Activated T-helper 17 cell treated with anti-CD3 and anti-CD28 coated beads, Interleukin-2, amount 50 U/mL, for 72 hours (primary cell): ENCODE measurements at regions not wholly inside any gene's neighbourhood (a gene's known extent, or its start where the extent isn't known, plus 50 kb on each side); places are given as distances from the start of the nearest gene placed in this dataset.
A peak's percentile ranks its signal among the peaks of the same experiment; 100 is the strongest.
"Not testable (repeated sequence)": the region's sequence is repeated elsewhere in the genome, so short reads cannot be mapped to it uniquely, and the experiment has no call there.

Source experiments
- ATAC-seq: fragments of 150-1000 bp; cut with Tn5 transposase; replicated peaks from 2 replicates; pipeline ENCODE4 v1.10.0; 2021; ENCODE audit warnings: mild to moderate bottlenecking, moderate library complexity
- H3K27ac Mint-ChIP-seq: one replicate; pipeline ENCODE4 v1.8.0; 2022; ENCODE audit warnings: mixed read lengths
- H3K27me3 Mint-ChIP-seq: one replicate; pipeline ENCODE4 v1.8.0; 2022; ENCODE audit warnings: mixed read lengths
- H3K36me3 Mint-ChIP-seq: one replicate; pipeline ENCODE4 v1.8.0; 2022; ENCODE audit warnings: low read depth, mild to moderate bottlenecking, mixed read lengths
- H3K4me1 Mint-ChIP-seq: one replicate; pipeline ENCODE4 v1.8.0; 2022; ENCODE audit warnings: mixed read lengths
- H3K4me3 Mint-ChIP-seq: one replicate; pipeline ENCODE4 v1.8.0; 2022; ENCODE audit warnings: mild to moderate bottlenecking, mixed read lengths
- H3K9me3 Mint-ChIP-seq: one replicate; pipeline ENCODE4 v1.8.0; 2022; ENCODE audit warnings: mixed read lengths

DNA sequence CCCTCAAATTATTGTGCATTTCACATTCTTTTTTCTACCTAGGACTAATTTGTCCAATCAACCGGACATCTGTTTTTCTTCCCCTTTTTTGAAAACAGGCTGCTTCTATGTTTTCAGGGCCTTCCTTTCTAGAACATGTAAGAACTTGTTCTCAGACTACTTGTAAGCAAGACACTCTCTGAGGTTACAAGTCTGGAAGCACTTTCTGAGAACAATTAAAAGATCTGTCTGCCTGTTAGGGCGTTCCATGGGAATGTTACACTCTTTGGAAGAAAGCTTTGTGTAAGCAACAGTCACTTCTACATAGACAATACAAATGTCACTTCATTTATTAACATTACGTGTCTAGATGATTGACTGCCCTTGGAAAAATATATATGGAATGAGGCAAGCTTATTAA lies 50.9 kb upstream of the HSPB3 start:
- H3K27ac Mint-ChIP-seq = no peak overlapping the region
- peaks cover 11% of the 10 kb centered on the region for H3K27me3 Mint-ChIP-seq
- no peak overlapping the region for H3K4me3 Mint-ChIP-seq
- H3K4me1 Mint-ChIP-seq = no peaks in the 10 kb centered on the region
- no peaks in the 10 kb centered on the region for H3K36me3 Mint-ChIP-seq
- ATAC-seq = no peak
- H3K9me3 Mint-ChIP-seq = no peaks in the 10 kb centered on the region

DNA sequence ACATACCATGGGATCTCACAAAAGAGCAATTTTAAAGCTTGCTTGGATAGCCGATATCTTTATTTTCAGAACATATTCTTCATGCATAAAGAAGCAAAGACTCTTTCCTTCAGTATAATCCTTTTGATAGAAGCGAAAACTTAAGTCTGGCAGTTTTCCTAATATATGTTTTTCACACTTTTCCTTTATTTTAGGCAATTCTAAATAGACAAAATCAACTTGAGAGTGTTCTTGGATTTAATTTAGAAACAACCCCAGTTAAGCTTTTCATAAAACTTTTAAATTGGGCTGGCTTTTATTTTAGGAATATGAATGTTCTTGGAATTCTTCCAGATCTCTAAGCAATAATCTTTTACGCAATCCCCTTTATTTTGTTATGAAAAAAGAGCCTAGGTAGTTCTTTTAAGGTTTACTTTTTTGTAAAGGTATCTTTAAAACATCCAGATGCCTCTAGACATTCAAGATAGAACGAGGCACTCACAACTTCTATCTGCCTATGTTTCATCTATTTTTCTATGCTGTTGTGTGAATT lies 51.5 kb upstream of the HSPB3 start:
- Mint-ChIP-seq H3K27ac (no peak overlapping the region), H3K27me3 (peaks cover 11% of the 10 kb centered on the region), H3K4me1 (no peaks in the 10 kb centered on the region), H3K4me3 (no peak overlapping the region), H3K36me3 (no peaks in the 10 kb centered on the region), H3K9me3 (peaks cover 3% of the 10 kb centered on the region)
- ATAC-seq = no peak

DNA sequence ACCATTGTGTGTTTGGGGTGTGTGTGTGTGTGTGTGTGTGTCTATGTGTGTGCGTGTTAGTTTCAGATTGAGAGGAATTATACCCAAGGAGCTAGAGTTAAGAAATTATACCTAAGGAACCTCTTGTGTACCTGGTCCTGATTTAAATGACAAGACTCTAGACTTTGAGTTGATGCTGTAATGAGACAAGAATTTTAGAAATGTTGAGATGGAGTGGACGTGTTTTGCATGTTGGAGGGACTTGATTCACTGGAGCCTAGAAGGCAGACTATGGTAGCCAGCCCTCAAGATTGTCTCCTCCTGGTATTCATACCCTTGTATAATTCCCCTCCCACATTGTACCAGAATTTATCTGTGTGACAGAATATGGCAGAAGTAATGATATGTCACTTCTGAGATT lies 52.4 kb upstream of the HSPB3 start:
- H3K9me3 Mint-ChIP-seq = peaks cover 3% of the 10 kb centered on the region
- no peak overlapping the region for H3K27ac Mint-ChIP-seq
- no peak overlapping the region for H3K4me3 Mint-ChIP-seq
- no peaks in the 10 kb centered on the region for H3K4me1 Mint-ChIP-seq
- ATAC-seq = no peak
- peaks cover 11% of the 10 kb centered on the region for H3K27me3 Mint-ChIP-seq
- H3K36me3 Mint-ChIP-seq = no peaks in the 10 kb centered on the region

DNA sequence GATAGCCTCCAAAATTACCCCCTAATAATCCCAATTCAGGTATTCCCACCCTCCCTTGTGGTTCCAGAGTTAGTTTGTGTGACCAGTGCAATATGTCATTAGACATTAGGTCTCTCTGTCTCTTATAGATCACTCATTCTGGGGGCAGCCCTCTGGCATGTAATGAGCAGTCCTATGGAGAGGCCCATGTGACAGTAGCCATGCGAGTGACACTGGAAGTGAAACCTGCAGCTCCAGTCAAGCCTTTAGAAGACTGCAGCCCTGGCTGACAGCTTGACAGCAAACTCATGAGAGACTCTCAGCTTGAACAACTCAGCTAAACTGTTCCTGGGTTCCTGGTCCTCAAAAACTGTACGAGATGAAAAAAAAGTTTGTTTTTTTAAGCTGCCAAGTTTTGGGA lies 54.0 kb upstream of the HSPB3 start:
- no peaks in the 10 kb centered on the region for H3K36me3 Mint-ChIP-seq
- ATAC-seq = no peak
- peaks cover 3% of the 10 kb centered on the region for H3K9me3 Mint-ChIP-seq
- H3K4me1 Mint-ChIP-seq = no peaks in the 10 kb centered on the region
- no peak overlapping the region for H3K4me3 Mint-ChIP-seq
- H3K27ac Mint-ChIP-seq = no peak overlapping the region
- H3K27me3 Mint-ChIP-seq = peaks cover 11% of the 10 kb centered on the region

DNA sequence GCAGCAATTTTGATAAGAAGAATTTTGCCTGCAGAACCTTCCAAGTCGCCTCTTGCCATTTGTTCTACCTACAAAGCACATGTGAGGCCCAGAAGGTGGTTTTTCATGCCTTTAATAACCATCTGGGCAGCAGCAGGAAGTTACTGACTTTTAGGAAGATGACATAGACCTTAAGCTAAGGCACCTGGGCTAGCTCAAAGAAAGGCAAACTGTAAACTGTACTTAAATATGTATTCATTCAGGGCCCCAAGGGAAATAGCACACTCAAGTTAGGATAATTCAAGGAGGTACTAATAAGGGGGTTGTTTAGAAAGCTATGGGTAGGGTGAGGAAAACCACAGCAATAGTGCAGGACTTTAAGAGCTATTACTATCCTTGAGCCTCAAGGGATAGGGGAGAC lies 57.3 kb upstream of the HSPB3 start:
- no peak for ATAC-seq
- H3K27ac Mint-ChIP-seq = no peak overlapping the region
- no peaks in the 10 kb centered on the region for H3K4me1 Mint-ChIP-seq
- H3K27me3 Mint-ChIP-seq = peaks cover 2% of the 10 kb centered on the region
- H3K9me3 Mint-ChIP-seq = peaks cover 3% of the 10 kb centered on the region
- no peak overlapping the region for H3K4me3 Mint-ChIP-seq
- H3K36me3 Mint-ChIP-seq = no peaks in the 10 kb centered on the region

DNA sequence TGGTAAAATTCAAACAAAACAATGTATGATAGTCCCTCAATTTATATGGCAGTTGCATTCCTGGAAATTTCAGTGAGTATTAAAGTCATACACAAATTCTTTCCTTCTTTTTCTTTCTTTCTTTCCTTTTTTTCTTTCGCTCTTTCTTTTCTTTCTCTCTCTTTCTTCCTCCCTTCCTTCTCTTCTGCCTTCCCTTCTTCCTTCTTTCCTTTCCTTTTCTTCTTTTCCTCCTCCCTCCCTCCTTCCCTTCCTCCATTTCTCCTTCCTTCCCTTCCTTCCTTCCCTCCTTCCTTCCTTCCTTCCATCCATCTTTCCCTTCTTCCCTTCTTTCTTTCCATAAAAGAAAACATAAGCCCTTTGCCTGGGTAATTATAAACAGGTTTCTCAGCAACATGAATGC lies 58.1 kb upstream of the HSPB3 start:
- Mint-ChIP-seq H3K4me1 (no peaks in the 10 kb centered on the region), H3K4me3 (no peak overlapping the region), H3K36me3 (no peaks in the 10 kb centered on the region), H3K27me3 (peaks cover 2% of the 10 kb centered on the region), H3K9me3 (peaks cover 3% of the 10 kb centered on the region), H3K27ac (no peak overlapping the region)
- ATAC-seq = no peak

DNA sequence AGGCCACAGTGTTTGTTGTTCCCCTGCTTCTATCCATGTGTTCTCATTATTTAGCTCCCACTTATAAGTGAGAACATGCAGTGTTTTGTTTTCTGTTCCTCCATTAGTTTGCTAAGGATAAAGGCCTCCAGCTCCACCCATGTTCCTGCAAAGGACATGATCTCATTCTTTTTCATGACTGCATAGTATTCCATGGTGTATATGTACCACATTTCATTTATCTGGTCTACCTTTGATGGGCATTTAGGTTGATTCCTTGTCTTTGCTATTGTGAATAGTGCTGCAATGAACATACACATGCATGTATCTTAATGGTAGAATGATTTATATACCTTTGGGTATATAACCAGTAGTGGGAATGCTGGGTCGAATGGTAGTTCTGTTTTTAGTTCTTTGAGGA lies 62.5 kb upstream of the HSPB3 start:
- H3K27ac Mint-ChIP-seq, H3K4me1 Mint-ChIP-seq, ATAC-seq, H3K9me3 Mint-ChIP-seq, H3K36me3 Mint-ChIP-seq, H3K27me3 Mint-ChIP-seq, H3K4me3 Mint-ChIP-seq: not testable (repeated sequence)

DNA sequence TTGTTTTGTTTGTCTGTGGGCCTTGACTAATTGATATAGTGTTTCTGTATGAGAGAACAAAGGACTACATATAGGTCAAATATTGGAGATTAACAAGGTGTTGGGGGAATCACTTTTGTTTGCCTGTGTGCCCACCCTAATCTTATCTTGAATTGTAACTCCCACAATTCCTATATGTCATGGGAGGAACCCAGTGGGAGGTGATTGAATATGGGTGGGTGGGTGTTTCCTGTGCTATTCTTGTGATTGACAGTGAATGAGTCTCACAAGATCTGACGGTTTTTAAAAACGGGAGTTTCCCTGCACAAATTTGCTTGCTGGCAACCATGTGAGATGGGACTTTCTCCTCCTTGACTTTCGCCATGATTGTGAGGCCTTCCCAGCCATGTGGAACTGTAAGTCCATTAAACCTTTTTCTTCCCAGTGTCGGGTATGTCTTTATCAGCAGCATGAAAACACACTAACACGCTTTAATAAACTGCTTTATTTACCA lies 64.9 kb upstream of the HSPB3 start:
- Mint-ChIP-seq H3K27ac (no peak overlapping the region), H3K4me3 (no peak overlapping the region), H3K4me1 (no peaks in the 10 kb centered on the region), H3K36me3 (no peaks in the 10 kb centered on the region), H3K9me3 (peaks cover 3% of the 10 kb centered on the region), H3K27me3 (peaks cover 5% of the 10 kb centered on the region)
- ATAC-seq = no peak

DNA sequence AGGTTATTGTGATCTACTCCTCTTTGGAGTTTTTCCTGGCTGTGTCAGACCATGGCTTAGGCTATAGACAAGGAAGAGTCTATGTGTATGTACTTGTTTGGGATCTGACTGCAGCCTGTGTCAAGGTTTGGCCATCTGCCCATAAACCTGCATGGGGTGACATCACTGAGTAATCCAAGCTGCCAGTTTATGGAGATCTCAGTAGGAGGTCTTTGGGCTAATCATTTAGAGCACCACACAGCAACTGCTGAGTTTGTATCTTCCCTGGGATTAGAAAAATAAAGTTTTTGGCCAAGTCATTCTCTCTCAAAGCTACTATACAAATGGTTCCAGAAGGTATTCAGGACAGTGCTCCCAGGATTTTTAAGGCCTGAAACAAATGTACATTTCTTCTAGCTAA lies 65.5 kb upstream of the HSPB3 start:
- Mint-ChIP-seq H3K27ac (no peak overlapping the region), H3K27me3 (peaks cover 5% of the 10 kb centered on the region), H3K9me3 (peaks cover 3% of the 10 kb centered on the region)

DNA sequence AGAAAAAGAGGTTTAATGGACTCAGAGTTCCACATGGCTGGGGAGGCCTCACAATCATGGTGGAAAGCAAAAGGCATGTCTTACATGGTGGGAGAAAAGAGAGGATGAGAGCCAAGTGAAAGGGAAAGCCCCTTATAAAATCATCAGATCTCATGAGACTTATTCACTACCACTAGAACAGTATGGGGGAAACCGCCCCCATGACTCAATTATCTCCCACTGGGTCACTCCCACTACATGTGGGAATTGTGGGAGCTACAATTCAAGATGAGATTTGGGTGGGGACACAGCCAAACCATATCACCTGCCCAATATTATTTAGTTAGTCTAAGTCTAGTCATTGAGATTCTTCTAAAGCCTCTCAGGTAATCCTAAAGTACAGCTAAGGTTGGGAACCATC lies 66.1 kb upstream of the HSPB3 start:
- not testable (repeated sequence) for H3K27me3 Mint-ChIP-seq, H3K4me1 Mint-ChIP-seq, H3K36me3 Mint-ChIP-seq, H3K4me3 Mint-ChIP-seq, H3K9me3 Mint-ChIP-seq, H3K27ac Mint-ChIP-seq
- peak; percentile 40 for ATAC-seq

More for the DNA sequence above, 65.5 kb upstream of the HSPB3 start:
- no peak for ATAC-seq
- Mint-ChIP-seq H3K36me3 (no peaks in the 10 kb centered on the region), H3K4me1 (no peaks in the 10 kb centered on the region), H3K4me3 (no peak overlapping the region)

DNA sequence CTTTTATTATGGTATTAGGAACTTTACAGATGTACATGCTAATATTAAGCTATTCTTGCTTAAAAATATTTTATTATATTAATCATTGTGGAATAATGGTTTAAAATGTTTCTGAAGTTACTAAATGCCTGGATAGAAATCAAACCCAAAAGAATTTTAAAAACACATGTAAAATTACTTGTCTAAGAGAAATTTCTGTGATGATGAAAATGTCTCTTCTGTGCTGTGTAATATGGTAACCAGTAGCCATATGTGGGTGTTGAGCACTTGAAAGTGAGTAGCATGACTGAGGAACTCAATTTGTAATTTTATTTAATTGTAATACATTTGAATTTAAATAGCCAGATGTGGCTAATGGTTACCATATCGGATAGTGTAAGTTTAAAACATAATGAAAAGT lies 66.7 kb upstream of the HSPB3 start:
- Mint-ChIP-seq H3K9me3 (peaks cover 3% of the 10 kb centered on the region), H3K27me3 (peaks cover 7% of the 10 kb centered on the region), H3K36me3 (no peaks in the 10 kb centered on the region), H3K27ac (no peak overlapping the region), H3K4me3 (no peak overlapping the region), H3K4me1 (no peaks in the 10 kb centered on the region)
- no peak for ATAC-seq

DNA sequence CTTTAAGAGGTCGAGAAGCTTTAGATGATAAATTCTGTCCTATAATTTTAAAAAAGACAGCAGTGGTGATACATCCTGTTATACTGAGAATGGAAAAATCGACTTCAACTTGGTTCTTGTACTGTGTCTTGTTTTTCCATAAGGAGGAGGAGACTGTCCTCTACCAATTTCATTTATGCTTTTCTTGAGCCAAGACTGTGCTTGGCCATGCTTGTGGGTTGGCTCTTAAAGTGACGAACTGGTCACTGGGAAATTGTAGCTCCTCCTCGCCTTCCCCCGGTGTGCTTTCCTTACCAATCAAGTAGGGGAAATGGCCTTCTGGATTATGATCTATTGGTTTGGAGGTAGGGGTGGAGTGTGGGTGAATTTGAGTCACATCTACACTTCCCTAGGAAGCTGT lies 67.1 kb upstream of the HSPB3 start:
- Mint-ChIP-seq H3K4me3 (no peak overlapping the region), H3K4me1 (no peaks in the 10 kb centered on the region), H3K27ac (no peak overlapping the region), H3K36me3 (no peaks in the 10 kb centered on the region), H3K27me3 (peaks cover 7% of the 10 kb centered on the region), H3K9me3 (peaks cover 3% of the 10 kb centered on the region)
- ATAC-seq = peak; percentile 21

DNA sequence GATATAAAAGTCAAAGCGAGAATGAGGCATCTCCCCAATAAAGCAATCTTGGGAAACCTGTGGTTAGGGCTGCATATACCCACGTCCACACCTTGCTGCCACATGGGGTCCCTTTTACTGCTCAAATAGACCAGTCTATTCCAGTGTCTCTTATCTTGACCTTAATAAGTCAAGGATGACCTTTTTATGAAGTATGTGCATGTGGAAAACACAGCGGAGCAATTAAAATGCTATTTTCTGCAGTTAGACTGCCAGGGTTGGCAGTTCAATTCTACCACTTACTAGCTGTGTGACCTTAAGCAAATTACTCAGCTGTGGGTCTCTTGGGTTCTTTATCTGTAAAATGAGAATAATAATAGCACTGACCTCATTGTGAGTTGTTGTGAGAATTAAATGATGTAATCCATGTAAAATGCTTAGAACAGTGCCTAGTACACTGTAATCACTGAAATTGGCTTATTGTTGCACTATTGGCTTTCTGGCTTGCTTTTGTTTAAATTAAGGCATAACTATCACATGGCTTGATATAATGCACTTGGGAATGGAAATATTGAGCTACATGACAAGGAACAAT lies 67.8 kb upstream of the HSPB3 start:
- no peaks in the 10 kb centered on the region for H3K36me3 Mint-ChIP-seq
- ATAC-seq = peak; percentile 38

DNA sequence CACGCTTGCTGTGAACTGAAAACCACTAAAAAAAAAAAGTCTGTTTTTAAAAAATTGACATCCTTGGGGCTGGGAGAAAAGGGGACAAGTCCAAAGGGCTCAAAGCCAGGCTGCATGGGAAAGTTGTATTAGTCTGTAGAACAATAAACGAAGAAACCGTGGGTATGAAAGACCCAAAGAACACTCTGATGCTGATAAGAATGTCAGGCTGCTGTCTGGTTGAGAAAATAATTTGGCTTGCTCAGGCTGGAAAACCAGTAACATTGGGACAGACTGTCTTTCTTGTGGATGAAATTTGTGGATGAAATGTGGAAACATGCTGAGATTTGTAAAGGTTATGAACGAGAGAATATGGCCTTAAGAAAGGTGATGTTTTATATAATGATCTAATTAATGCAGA lies 68.5 kb upstream of the HSPB3 start:
- ATAC-seq = no peak
- no peaks in the 10 kb centered on the region for H3K36me3 Mint-ChIP-seq
- peaks cover 7% of the 10 kb centered on the region for H3K27me3 Mint-ChIP-seq
- H3K27ac Mint-ChIP-seq = no peak overlapping the region
- H3K9me3 Mint-ChIP-seq = peaks cover 3% of the 10 kb centered on the region
- H3K4me1 Mint-ChIP-seq = no peaks in the 10 kb centered on the region
- H3K4me3 Mint-ChIP-seq = no peak overlapping the region

More for the DNA sequence above, 67.8 kb upstream of the HSPB3 start:
- Mint-ChIP-seq H3K4me1 (no peaks in the 10 kb centered on the region), H3K27ac (no peak overlapping the region), H3K4me3 (no peak overlapping the region), H3K27me3 (peaks cover 7% of the 10 kb centered on the region), H3K9me3 (peaks cover 3% of the 10 kb centered on the region)

DNA sequence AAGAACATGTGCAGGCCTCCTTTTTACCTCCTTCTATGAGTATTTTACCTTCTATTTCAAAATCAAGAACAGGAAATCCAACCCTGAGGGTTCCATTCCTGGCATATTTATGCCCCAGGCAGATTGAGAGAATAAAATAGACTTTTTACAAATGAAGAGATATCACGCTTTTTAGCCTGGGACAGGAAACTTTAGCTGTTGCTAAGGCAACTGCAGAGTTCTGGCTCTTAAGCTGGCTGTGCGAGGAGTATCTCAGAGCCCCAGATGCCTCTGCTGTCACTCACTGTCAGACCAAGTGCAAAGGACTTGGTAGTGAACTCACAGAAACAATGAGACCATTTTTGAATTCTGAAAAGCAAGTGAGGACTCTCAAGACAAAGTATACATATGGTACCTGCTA lies 69.5 kb upstream of the HSPB3 start:
- no peaks in the 10 kb centered on the region for H3K4me1 Mint-ChIP-seq
- H3K36me3 Mint-ChIP-seq = no peaks in the 10 kb centered on the region
- H3K9me3 Mint-ChIP-seq = peaks cover 3% of the 10 kb centered on the region
- ATAC-seq = no peak
- peaks cover 7% of the 10 kb centered on the region for H3K27me3 Mint-ChIP-seq
- H3K27ac Mint-ChIP-seq = no peak overlapping the region
- H3K4me3 Mint-ChIP-seq = no peak overlapping the region
